Iris pigment epithelial cell (primary cell): ENCODE measurements at regions not wholly inside any gene's neighbourhood (a gene's known extent, or its start where the extent isn't known, plus 50 kb on each side); places are given as distances from the start of the nearest gene placed in this dataset.
"Not testable (repeated sequence)": the region's sequence is repeated elsewhere in the genome, so short reads cannot be mapped to it uniquely, and the experiment has no call there.

ENCODE experiments used
- DNase-seq: peaks from one replicate; pipeline ENCODE4 v3.0.0-alpha.2; 2011; ENCODE audit warnings: low read depth

DNA sequence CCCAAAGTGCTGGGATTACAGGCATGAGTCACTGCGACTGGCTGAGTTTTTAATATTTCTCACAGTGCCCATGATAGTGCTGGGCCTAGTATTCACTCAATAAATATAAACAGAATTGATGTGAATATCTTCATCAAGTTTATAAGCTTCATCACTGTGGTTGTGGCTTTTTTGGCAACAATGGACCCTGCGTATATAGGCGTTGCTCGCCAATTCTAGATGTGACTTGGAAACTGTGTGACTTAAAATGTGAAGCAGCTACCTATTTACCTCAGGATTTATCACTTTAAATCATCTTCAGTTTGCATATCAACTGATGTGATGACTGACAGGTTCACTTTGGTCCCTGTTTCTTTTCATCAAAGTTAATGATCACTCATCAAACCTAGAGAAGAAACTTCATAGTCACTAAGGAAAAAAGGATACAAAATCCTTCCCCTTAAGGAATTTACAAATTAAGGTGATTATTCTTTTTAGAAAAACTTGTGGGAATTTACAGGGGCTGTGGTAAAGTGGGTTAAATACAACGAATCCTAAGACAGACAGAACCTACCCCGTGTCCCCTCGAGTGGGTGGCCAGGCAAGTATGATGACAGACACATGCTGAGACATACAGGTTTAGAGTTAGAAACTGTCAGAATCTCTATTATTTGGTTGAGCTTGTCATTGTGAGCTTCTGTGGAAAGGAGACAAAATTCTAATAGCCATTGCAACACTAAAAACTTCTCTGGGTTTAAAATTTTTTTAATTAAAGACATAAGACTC lies 101.3 kb downstream of the AKAP11 start:
- no peak for DNase-seq

DNA sequence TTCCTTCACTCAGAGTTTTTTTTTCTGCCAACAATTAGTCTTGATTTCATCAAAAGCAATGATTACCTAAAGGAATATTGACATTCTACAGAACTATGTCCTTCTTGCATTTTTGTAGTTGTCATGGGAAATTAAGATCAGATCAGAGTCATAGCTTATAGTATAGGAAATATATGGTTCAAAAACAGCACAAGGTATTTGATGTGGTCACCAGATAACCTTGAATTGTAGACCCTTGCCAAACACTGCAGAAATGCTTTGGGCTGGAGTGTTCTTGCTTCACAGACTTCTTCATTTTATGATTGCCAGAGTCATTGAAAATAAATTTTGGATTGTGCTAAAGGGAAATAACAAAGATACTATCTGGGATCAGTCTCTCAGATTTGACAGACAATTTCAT lies 103.7 kb downstream of the AKAP11 start:
- no peak for DNase-seq

DNA sequence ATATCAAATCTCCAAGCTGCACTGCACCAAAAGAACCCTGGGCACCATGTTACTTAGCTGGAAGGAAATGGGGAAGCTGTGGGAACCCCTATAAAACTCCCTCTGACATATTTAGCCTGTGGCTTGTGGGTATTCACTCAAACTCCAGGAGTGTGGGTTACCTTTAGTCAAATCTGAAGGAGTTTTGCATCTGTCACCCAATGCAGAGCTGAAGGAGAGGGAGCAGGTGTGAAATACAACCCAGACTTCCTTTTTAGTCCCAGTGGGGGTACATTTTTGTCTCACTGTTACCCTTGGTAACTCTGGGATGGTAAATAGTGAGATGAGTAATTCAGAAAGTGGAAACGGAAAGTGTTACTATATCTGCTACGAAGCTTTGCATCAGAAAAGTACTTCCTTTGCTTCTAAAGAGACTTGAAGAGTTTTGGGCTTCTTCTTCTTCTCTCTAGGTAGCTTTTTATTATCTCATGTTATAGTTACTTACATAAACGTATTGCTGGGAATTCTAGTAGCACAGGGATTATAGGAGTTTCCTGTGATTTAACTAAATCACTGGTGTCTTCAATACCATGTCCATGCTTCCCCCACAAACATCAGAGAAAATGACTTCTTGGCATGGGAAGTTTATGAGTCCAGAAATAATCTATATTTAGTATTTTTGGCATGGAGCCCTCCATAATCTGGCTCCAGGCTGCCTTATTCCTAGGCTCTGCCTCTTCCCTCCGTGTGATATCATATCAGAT lies 105.9 kb downstream of the AKAP11 start:
- peak; percentile 51 for DNase-seq

DNA sequence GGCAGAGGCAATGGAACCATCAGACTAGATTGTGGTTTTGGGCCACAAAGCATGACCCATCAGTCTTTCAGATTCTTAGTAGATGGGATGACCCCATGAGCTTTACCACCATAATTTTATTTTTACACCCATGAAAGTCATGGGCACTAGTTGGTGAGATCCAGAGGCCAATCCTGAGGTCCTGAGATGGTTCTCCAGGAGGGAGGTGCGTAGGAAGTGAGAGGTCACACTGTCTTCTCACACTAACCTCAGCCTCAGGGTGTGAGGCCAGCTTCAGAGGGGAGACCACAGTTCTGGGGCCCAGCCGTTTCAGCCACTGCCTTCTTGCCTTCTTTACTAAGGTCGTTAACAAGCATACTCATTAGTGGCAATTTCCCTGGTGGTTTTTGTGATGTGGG lies 106.4 kb downstream of the AKAP11 start:
- no peak for DNase-seq

DNA sequence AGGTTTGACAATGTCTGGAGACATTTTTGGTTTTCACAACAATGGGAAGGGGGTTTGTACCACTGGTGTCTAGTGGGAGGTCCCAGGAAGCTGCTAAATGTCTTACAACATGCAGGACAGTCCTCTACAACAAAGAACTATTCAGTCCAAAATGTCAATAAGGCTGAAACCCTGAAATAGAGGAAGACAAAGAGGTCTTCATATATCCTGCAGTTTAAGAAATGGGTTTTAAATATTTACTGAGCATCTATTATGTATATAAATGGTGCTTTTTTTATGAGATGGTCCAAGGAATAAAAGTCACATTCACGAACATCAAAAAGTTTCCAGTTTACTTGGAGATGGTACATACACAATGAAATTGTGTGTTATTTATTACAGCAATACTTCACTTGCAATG lies 107.3 kb downstream of the AKAP11 start:
- no peak for DNase-seq

DNA sequence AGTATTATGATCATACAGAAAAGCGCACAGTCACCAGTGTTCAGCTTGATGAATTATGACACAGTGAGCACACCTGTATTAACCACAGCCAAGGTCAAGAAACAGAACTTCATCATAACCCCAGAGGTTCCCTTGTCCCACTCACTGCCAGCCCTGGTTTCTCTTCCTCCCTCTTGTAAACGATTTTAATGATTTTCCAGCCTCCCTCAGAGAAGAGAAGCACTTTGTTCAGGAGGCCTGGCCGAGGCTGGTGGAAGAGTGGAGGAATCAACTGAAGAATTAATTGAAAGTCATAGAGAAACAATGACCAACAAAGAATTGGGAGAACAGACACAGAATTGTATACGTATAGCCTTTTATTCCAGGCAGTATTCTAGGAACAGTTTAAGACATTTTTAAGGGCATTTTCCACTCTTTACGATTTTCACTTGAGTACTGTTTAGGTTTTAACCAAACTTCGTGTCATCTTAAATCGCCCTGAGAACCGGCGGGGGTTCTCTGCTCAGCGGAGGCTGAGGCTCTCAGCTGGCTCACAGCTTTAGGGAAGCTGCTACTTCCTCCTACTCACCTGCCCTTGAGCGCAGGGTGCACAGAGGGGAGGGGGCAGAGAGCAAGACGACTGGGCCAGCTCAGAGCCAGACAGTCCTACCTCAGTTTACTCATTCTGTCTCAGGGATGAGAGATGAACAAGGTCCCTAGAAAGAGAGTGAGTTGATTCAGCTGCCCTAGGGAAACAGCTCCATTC lies 108.6 kb downstream of the AKAP11 start:
- no peak for DNase-seq

DNA sequence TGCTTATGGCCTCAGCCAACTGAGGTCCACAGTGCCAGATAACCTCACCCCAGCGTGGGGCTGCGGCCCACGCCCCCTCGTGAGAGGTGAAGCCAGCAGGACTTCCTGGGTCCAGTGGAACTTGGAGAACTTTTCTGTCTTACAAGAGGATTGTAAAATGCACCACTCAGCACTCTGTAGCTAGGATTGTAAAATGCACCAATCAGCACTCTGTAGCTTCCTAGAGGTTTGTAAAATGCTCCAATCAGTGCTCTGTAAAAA lies 109.1 kb downstream of the AKAP11 start:
- DNase-seq: no peak

DNA sequence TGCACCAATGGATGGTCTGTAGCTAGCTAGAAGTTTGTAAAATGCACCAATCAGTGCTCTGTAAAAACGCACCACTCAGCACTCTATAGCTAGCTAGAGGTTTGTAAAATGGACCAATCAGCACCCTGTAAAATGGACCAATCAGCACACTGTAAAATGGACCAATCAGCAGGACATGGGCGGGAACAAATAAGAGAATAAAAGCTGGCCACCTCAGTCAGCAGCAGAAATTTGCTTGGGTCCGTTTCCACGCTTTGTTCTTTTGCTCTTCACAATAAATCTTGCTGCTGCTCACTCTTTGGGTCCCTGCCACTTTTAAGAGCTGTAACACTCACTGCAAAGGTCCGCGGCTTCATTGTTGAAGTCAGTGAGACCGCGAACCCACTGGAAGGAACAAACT lies 109.5 kb downstream of the AKAP11 start:
- not testable (repeated sequence) for DNase-seq

DNA sequence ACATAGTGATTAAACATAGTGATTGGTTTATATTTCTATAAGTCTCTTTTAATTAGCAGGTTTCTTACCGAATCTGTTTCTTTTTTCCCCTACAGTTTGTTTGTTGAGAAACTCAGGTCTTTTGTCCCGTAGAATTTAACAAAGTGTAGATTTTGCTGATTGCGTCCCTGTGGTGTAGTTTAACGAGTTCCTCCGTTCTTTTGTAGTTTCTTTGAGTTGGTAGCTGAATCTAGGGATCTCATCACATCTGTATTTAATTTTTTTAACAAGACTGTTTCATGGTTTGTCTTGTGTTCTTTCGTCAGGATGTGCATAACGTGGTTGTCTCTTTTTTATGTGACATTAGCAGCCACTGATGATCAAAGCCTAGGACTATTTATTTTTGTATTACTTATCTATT lies 111.1 kb downstream of the AKAP11 start:
- DNase-seq: no peak

DNA sequence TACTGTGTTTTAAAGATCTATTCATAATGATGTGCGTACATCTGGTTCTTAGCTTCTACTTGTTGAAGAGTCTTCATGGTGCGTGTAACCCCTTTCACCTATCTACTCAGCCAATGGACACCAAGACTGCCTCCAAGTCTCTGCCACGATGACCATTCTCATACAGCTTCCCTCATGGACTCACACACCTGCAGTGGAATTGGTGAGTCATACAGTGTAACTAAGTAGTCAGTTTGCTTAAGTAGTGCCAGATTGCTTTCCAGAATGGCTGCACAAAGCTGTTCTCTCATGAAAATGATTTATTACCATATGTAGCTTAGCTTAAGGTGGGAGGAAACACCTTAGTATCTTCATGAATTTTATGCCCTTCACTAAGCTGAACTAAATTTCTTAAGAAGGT lies 112.3 kb downstream of the AKAP11 start:
- DNase-seq: peak; percentile 62

DNA sequence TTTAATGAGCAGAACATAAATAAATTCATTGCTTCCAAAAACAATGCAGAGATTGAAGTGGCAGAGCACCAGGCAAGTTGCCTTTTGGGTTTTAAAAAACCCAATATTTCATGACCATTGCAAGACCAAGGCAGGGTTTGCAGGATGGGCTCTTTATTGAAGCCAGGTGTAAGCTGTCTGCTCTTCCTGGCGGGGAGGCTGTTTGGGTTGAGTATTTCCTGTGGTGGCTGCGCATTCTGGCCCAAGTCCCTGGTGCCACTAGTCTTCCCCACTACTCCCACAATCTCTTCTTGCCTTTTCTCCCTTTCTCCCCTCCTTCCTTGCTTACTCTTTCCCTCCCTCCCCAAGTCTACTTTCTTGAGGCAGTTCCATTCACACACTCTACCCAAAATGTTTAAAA lies 116.4 kb downstream of the AKAP11 start:
- DNase-seq: no peak

DNA sequence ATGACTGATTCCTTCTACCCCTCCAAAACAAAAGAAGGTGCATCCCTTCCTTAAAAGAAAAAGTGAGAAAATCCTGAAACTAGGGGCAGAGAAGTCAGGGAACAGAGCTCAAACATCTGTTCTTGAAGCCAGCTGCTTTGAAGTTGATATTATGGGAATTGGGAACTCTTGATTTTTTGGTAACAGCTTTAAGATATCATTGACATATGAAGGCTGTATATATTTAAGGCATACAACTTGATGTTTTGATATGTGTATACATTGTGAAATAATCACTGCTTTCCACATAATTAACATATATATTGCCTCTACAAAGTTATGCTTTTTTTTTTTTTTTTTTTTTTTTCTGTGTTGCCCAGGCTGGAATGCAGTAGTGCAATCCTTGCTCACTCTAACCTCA lies 117.1 kb downstream of the AKAP11 start:
- DNase-seq: no peak

DNA sequence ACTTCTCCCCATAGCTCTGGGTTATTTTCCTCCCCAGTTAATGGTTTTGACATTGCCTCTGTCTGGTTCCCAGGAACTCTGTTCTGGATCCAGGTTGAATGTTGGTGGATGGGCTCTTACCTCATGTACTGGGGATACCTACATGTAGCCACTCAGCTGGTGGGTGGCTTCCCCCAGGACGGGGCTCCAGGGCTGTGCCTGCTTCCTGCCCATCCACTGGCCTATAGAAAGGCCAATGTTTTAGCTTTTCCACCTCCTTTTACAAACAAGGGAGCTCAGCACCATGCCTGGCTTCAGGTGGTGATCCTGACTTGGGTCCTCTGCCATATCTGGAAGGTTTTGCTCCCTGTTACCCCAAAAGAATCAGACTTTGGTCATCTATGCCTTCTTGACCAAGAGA lies 120.2 kb downstream of the AKAP11 start:
- DNase-seq: no peak

DNA sequence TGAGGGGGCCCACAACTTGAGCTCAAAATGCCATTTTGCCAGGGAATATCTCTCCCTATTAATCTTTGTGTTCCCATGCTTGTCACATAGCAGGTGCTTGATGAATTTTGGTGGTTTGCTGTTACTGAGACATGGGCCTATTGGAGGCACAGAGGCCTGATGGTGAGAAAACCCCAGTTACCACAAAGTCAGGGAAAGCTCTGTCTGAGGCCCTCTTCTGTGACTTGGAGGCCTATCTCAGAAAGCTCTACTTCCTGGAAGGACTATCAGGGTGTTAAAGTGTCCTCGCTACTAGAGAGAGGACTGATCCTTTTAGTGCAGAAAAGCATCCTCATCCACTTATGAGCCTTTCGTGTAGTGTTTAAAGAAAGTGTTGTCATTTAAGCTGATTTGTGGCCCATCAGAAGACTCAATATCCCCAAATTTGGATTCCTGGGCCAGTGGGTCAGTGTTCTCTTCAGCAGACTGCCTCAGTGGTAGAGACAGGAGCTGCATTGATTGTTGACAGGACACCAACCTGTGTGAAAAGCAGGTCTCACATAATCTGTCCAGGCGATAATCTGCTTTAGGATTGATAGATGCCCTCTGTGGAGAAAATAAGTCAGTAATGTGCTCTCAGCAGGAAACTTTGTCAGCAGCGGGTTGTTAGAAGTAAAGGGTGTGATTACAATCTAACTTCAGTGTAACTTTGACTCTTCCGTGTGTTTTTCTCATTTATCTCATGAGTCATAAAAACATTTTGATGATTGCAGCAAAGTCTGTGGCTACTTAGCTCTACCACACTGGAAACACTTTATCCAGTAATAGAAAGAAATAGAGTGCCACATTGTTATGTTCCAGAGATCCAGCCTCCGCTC lies 121.0 kb downstream of the AKAP11 start:
- peak; percentile 59 for DNase-seq

DNA sequence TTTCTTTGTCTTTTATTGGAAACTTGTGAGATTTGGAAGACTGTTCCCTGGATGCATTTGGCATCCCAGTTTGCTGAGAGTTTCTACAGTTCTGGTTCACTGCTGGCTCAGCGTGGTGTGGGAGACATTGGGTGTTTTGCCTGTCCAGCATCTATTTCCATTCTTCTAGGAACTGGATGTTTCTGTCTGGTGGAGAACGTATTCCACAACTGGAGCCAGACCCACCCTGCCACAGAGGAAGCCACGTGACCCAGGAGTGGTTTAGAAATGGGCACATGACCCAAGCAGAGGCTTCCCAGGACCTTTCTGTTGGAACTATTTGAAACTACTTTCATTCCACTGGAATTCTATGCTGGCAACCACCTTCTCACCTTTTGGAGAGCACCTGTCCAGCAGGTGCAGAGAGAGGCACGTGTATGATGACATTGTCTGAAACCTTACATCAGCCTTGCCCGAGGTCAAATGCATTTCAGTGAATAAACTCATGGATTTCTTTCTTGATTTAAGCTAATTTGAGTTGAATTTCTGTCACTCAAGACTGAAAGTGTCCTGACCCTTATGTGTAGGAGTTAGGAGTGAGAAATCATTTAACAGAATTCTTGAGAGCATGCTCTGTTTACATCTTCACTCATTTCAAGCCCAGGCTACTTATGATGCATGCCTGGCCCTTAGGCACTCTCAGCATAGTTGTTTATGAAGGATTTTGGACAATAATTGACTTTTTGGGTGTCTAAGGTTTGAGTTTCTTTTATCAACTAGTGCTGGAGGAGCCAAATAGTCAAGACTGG lies 121.8 kb downstream of the AKAP11 start:
- no peak for DNase-seq

DNA sequence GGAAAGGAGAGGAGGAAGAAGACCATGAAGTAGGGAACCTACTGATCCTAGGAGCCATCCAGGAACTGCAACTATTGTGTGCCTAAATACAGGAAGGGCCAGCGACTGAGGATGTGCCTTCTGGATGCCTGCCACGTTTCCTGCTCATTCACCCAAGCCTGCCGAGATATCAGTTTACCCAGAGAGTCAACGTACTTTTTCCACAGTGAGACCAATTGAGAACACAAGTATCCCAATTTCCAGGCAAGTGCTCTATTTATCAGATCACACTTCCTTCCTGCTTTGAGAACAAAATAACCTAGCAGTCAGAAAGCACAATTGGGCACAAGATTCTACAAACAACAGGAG lies 122.4 kb downstream of the AKAP11 start:
- DNase-seq: no peak

DNA sequence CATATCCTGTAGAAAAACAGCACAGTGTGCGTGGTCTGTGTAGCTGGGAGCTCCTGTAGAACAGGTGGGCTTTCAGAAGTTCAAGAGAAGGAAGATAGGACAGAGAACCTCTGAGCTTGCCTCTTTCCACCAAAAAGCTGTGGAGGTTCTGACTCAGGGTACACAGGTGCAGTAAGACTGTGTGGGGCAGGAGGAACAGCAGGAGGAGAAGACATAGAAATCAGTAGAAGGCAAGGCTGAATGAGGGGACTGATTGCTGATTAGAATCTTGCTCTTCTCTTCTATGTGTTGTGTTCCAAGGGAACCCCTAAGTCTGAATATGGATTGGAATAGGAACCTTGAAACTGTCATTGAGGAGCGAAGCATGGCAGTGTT lies 122.7 kb downstream of the AKAP11 start:
- no peak for DNase-seq

DNA sequence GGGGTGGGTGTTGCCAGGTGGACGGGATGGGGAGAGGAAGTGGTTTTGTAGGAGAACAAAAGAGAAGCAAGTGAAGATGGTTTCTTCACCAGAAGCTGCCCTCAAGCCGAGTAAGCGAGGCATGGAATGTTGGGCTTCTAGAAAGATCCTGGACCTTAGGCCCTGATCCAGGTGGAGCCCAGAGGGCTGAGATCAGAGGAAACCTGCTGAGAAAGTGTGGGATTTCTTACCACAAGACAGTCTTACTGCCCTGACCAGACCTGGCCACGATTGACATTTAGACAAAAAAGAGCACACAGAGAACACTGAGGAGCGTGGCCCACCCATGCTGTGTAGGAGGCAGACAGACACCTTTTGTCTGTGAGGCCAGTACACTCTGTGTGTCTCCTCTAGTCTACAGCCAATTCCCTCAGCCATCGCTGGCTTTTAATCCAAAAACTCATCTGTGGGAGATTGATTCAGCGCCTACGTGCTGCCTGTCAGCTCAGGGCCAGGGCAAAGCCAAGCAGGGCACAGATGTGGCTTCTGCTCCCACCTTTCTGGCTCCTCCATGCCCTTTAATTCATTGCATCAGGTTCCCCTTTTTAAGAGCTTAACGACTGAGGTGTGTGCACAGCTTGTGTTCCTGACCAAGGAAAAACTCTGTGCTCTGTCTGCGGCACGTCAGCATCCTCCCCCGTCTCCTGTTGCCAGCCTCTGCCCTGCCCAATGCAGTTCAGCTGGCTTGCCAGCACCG lies 123.3 kb downstream of the AKAP11 start:
- DNase-seq: no peak

DNA sequence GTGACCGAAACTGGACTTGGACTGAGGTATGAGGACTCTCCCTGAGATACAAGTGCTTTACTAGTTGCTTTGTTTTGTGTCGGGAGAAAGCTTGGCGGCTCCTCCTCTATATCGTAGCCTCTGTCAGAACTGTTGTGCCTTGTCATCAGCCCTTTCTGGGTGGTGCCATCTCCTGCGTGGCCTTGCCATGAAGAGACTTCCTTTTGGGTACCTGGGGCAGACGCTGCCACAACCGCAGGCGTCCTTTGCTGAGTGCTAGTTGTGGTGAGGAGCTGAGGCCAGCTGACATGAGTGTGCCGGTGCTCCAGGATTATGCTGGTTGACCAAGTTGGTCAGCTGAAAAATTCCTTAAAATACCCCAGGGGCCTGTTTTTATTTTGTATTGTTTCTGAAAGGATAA lies 124.5 kb downstream of the AKAP11 start:
- no peak for DNase-seq

DNA sequence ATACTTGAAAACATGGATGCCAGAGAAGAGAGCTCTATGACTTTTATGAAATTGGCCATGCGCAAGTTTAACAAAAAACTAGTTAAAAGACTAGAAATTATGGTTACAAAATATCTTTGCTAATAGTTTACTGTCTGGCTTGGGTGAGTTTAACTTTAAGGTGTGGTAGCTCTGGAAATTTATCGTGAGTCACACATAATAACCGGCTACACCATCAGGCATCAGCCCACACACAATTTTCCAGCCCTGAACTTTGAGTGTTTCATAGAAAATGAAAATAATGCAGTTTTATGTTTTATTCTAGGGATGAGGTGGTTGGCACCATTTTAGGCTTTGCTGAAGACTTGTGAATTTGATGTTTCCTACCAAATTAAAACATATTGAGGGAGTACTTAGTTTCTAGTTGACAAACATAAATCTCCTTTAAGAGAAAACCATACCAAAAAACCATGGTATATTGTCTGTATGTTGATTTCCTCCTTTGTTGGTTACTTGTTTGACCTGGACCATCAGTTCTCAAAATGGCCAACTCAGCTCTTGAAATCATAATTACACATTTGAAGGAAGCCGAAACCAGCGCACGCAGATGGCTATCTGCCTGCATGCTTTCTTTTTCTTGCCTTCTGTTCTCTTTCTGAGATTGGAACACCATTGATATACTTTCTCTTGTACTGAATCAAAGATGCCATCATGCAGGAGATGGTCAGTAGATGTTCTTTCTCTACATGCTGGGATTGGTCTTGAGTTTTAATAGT lies 125.1 kb downstream of the AKAP11 start:
- DNase-seq: no peak
